WTC11 (cell line): ENCODE measurements at regions not wholly inside any gene's neighbourhood (a gene's known extent, or its start where the extent isn't known, plus 50 kb on each side); places are given as distances from the start of the nearest gene placed in this dataset.

Experiments used
- ATF2 ChIP-seq: sonication (generic); formaldehyde crosslinking; IDR thresholded peaks from 2 replicates; pipeline ENCODE4 v1.8.1; 2022; ENCODE audit warnings: low read depth, missing genetic modification reagents, borderline replicate concordance
- CBFB ChIP-seq: sonication (generic); formaldehyde crosslinking; IDR thresholded peaks from 2 replicates; pipeline ENCODE4 v1.8.1; 2022; ENCODE audit warnings: mild to moderate bottlenecking, low read depth, missing genetic modification reagents
- CTCF ChIP-seq: fragments of 200-600 bp; IDR thresholded peaks from 2 replicates; pipeline ENCODE4 v1.8.0; 2022; ENCODE audit warnings: antibody characterized with exemption
- ESRRA ChIP-seq: sonication (generic); formaldehyde crosslinking; IDR thresholded peaks from 2 replicates; pipeline ENCODE4 v1.8.1; 2022; ENCODE audit warnings: mild to moderate bottlenecking, missing genetic modification reagents, borderline replicate concordance
- FOXJ3 ChIP-seq: sonication (generic); formaldehyde crosslinking; IDR thresholded peaks from 2 replicates; pipeline ENCODE4 v1.9.0; 2021; ENCODE audit warnings: missing genetic modification reagents, mild to moderate bottlenecking, borderline replicate concordance
- HMGXB4 ChIP-seq: sonication (generic); formaldehyde crosslinking; IDR thresholded peaks from 2 replicates; pipeline ENCODE4 v1.8.1; 2023; ENCODE audit warnings: mild to moderate bottlenecking, moderate library complexity, missing genetic modification reagents
- SMAD3 ChIP-seq: sonication (generic); formaldehyde crosslinking; IDR thresholded peaks from 2 replicates; pipeline ENCODE4 v1.8.0; 2022; ENCODE audit warnings: missing genetic modification reagents, mild to moderate bottlenecking, borderline replicate concordance
- STAT6 ChIP-seq: sonication (generic); formaldehyde crosslinking; conservative IDR thresholded peaks from 2 replicates; pipeline ENCODE4 v1.8.1; 2023; ENCODE audit warnings: mild to moderate bottlenecking, low read depth, missing genetic modification reagents, moderate library complexity
- TEAD4 ChIP-seq: sonication (generic); formaldehyde crosslinking; IDR thresholded peaks from 2 replicates; pipeline ENCODE4 v1.8.0; 2022; ENCODE audit warnings: mild to moderate bottlenecking, missing genetic modification reagents
- ZNF317 ChIP-seq: sonication (generic); formaldehyde crosslinking; IDR thresholded peaks from 2 replicates; pipeline ENCODE4 v1.8.1; 2023; ENCODE audit warnings: low read depth, mild to moderate bottlenecking, moderate library complexity, missing genetic modification reagents, borderline replicate concordance

- no peak for TF ChIP-seq CTCF
- no peak for TF ChIP-seq CBFB (CRISPR knock-in tag)
- TF ChIP-seq ESRRA (CRISPR knock-in tag) = no peak
- TF ChIP-seq STAT6 = no peak
- TF ChIP-seq HMGXB4 (CRISPR knock-in tag) = no peak
- TF ChIP-seq ZNF317 (CRISPR knock-in tag) = no peak
- no peak for TF ChIP-seq SMAD3
- TF ChIP-seq TEAD4 (CRISPR knock-in tag) = no peak
- no peak for TF ChIP-seq FOXJ3 (CRISPR knock-in tag)
- no peak for TF ChIP-seq ATF2 (CRISPR knock-in tag)
These were observed 322.5 kb upstream of the ZNF507 start for GRCh38 chr19:32022731-32023563.
